DMS 273 (cell line): ENCODE measurements at regions not wholly inside any gene's neighbourhood (a gene's known extent, or its start where the extent isn't known, plus 50 kb on each side); places are given as distances from the start of the nearest gene placed in this dataset.

Experiments used
- DNase-seq: peaks from one replicate; lab custom pipeline; 2025; ENCODE audit not compliant: unreplicated experiment; lab: John Stamatoyannopoulos, UW

DNA sequence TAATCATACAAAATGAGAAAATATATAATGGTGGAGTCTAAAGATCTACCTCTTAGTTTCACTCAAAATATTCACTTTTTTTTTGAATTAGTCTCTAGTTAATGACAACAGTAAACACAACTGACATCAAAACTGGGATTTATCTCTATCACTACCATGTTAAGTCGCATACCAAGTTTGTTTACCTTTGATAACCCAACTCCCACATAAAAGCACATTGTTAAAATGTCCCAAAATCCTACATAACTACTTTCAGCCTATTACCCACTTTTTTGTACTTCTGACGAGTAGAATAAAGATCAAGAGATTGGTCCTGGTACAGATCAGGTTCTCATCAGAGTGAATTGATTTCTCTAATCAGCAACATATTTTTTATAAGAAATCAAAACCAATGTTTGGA, 518.5 kb downstream of the EPHA3 start:
- no peak for DNase-seq

DNA sequence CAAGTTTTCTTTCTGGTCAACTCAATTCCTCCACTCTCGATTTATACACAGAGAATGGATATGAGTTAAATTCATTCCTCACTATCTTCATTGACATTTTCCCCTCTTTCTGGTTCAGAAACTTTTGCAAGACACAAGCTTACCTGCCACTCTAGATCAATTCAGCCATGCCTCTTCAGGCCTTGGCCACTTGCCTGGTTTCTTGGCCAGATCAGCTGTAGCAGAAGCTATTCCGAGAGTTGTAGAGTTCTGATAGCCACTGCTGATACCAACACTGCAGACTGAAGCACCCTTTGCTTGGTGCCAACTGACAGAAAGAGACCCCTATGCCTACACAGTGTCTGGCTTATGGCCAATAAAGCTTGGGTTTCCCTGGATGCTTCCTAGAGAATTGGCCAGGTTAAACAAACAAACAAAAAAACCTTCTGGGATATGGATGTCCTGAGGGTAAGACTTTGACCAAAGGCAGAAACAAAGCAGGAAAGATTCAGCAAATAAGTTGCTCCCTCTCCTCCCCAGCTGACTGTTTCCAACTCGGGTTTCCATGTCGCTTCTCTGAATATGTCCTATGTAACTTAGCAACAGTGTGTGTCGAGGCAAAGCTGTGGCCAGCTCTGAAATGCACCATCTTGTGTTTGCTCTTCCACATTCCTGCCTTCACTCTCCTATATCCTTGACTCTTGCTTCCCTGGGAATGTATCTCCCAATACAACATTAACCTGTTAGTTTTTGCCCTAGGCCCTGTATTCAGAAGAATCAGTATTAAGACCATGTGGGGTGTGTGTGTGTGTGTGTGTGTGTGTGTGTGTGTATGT, 521.6 kb downstream of the EPHA3 start:
- DNase-seq, result peak; percentile 15

- DNase-seq, result no peak
These were observed 527.7 kb downstream of the EPHA3 start for GRCh38 chr3:89635137-89635536.

DNA sequence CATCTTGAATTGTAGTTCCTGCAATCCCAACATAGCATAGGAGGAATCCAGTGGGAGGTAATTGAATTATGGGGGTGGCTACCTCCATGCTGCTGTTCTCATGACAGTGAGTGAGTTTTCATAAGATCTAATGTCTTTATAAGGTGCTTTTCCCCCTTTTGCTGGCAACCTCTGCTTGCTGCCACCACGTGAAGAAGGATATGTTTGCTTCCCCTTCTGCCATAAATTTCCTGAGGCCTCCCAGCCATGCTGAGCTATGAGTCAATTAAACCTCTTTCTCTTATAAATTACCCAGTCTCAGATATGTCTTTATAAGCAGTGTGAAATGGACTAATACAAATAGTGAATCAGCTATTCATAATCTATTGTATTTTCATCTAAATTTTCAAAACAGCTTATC, 537.3 kb downstream of the EPHA3 start:
- peak; percentile 3 for DNase-seq

GRCh38 chr3:89649431-89649830, 542.0 kb downstream of the EPHA3 start:
- DNase-seq, result no peak

DNA sequence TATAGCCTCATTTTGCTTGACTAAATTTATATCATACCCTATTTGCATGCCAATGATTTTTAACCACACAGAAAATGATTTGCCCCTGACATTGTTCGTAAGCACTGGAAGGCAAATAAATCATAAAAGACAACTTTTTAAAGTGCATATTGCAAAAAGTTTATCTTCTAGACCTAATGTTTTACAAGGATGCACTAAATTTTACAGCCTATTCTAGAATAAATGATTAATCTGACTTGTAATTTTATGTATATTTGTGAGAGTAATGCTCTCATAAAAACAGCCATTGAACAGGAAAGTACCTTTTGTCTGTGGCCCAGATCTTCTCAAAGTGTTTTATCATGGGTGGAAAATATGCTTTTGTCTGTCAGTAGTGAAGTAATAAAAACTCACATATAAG, 546.6 kb downstream of the EPHA3 start:
- DNase-seq, result no peak

DNA sequence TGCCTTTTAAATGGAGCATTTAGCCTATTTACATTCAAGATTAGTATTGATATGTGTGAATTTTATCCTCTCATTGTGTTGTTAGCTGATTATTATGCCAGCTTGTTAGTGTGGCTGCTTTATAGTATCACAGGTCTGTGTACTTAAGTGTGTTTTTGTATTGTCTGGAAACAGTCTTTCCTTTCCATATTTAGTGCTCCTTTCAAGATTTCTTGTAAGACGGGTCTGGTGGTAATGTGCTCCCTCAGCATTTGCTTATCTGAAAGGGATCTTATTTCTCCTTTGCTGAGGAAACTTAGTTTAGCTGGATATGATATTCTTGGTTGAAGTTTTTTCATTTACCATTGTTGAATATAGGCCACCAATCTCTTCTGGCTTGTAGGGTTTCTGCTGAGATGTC, 549.0 kb downstream of the EPHA3 start:
- no peak for DNase-seq

- no peak for DNase-seq
These were observed 572.3 kb downstream of the EPHA3 start for GRCh38 chr3:89679686-89680085.

GRCh38 chr3:89682556-89682955, 575.1 kb downstream of the EPHA3 start:
- no peak for DNase-seq

DNA sequence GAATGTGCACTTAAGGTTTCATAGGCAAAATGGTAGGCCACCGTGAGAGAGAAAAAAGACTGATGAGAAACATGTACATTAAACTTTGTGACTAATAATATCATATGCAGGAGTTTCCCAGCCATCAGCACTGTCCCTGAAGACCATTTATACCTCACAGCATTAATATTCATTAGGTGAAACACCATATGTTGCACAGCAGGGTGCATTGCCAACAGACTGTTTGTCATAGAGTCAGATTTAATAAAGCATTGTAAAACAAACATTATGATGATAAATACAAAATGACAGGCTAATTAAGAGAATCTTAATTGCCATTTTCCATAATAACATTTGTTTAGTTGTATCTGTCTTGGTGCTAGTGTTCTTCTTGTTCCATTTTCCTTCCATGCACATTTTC, 578.3 kb downstream of the EPHA3 start:
- DNase-seq, result peak; percentile 92

DNA sequence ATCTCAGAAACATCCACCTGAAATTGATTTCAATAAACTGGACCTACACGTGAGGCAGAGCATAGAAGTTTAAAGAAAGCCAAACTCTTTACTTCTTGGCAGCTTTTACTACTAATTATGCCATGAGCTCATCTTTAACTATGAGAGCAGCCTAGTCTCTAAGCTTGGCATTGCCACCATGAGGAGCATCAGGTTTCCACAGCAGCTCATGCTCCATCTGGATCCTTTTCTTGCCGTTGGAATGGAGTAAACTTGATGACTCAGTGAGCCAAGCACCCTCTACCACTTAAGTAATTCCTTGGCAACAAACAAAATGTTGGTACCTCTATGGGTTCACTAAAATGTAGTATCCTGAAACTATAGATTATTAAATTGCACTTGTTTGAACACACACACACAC, 583.2 kb downstream of the EPHA3 start:
- DNase-seq, result peak; percentile 95

GRCh38 chr3:89692601-89693000, 585.2 kb downstream of the EPHA3 start:
- DNase-seq, result peak; percentile 1

- peak; percentile 53 for DNase-seq
These were observed 590.0 kb downstream of the EPHA3 start for GRCh38 chr3:89697321-89697916.

- DNase-seq, result no peak
These were observed 590.9 kb downstream of the EPHA3 start for GRCh38 chr3:89698208-89698830.

- no peak for DNase-seq
These were observed 591.8 kb downstream of the EPHA3 start for GRCh38 chr3:89699229-89699628.

DNA sequence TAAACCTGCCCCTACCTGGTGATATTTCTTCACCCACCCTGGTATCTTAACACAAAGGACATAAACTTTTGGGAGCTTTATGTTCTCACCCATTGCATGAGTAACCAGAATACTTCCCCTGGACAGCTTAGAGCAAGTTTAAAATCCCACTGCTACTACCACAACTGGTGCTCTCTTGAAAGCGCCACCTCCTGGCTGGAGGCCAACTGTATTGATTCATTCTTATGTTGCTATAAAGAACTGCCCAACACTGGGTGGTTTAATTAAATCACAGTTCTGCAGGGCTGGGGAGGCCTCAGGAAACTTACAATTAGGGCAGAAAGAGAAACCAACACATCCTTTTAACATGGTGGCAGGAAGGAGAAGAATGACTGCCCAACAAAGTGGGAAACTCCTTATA, 592.4 kb downstream of the EPHA3 start:
- DNase-seq, result peak; percentile 1

DNA sequence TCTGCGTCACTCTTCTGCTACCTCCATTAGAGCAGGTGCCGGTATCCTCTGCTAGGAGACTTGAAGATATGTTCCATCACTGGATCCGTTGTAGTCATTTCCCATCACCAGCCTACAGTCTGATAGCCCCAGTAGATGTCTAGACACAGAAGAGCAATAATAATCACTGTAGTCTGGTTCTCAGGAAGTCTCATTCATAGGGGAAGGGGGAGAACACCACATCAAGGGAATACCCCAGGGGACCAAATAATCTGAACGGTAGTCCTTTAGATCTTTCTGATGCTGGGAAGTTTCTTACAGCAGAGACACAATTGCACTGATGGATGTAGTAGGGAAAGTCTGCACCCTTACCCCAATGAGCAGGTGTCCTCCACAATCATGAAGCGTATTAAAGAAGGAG, 595.0 kb downstream of the EPHA3 start:
- DNase-seq, result no peak

DNA sequence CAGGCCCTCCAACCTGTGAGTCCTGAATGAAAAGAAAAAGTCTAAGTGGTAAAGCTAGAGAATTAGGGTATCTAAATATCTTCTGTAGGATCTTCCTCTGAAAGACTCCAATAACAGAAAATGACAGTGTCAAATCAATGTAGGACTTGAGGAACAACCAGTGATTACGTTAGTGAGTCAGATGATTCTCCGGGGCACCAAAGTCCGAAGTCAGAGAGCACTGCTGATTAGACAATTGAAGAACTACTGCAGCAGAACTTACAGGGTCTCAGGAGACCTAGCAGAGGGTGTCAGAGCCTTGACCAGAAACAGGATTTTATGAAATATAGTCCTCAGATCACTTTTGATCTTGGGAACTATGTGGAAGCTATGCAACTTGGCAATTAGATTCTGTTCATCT, 605.8 kb downstream of the EPHA3 start:
- DNase-seq, result no peak

- no peak for DNase-seq
These were observed 606.8 kb downstream of the EPHA3 start for GRCh38 chr3:89714237-89714636.

DNA sequence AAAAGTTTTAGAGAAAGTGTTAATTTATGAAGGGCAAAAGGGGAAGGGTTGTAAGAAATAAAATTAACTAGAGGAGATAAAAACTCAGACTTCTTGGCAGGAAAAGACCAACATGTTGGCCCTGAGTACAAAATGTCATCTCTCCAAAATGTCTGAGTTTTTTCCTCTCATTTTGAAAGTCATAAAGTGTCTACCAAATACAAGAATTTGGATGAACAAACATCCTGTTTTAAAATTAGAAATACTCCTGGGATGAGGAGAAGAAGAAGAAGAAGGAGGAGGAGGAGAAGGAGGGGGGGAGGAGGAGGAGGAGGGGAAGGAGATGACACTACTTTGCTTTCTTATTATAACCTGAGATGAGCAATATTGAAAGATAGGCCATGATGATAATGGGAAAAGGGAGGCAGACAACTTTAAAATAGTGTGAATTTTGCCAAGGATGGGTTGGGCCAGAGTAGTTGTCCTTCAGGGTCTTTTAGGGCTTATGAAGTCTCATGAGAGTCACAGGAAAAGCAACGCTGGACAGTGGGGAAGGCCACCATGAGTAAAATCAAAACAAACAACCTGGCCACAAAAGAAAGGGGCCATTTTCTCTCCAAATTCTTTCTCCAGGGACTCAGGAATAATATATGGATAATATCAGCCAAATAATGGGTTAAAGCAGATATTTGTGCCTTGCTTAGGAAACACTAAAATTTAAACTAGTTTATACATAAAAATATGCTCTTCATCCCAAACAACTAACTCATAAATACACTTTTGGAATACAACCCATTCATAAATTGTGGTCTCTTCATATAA, 632.9 kb downstream of the EPHA3 start:
- DNase-seq, result peak; percentile 0

DNA sequence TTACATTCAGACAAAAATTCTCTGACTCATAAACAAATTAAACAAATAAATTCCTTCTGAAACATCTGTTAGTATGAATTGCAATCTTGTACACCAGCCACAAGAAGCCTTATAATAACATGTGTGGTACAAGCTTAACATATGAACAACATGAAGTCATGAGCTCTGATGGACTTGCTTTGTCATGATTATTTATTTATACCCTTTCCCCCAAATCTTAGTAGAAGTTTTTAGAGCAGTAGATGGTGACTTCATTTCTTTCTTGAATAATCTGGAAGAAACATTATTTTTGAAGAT, 633.4 kb downstream of the EPHA3 start:
- peak; percentile 5 for DNase-seq

DNA sequence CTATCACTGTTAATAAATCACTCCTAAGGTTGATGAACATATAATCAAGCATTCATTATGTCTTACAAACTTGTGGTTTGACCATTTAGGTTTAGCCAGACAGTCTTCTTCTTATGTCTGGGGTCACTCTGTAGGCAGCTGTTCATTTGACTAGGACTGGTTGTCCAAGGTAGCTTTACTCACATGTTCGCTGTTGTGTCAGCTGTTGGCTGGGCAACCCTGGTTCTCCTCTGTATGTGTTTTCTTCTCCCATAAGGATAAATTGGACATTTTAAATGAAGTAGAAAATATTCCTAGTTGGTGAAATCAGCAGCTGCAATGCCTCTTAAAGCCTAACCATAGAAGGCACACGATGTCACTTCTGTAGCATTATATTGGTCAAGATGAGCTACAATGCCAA, 635.1 kb downstream of the EPHA3 start:
- DNase-seq, result no peak
